Keratinocyte (primary cell): ENCODE measurements at regions not wholly inside any gene's neighbourhood (a gene's known extent, or its start where the extent isn't known, plus 50 kb on each side); places are given as distances from the start of the nearest gene placed in this dataset.

Source experiments
- EZH2 ChIP-seq: IDR thresholded peaks from one replicate; pipeline ENCODE4 v1.6.1; 2012; ENCODE audit warnings: inconsistent platforms, mild to moderate bottlenecking, low read length, moderate library complexity
- TF ChIP-seq, protein P1 (sequence below), 3 experiments: IDR thresholded peaks in 1 of 3; conservative IDR thresholded peaks in 1 of 3; optimal IDR thresholded peaks in 1 of 3; 2 replicates in 2 of 3; 3 replicates in 1 of 3; pipeline versions ENCODE3 to v1.5.1; 2011; ENCODE audit warnings: low read length in 3 of 3, mild to moderate bottlenecking in 3 of 3, moderate library complexity in 2 of 3, control low read depth in 1 of 3, inconsistent platforms in 1 of 3; ENCODE audit not compliant: insufficient read depth in 2 of 3; ENCODE audit errors: extremely low read depth in 1 of 3

DNA sequence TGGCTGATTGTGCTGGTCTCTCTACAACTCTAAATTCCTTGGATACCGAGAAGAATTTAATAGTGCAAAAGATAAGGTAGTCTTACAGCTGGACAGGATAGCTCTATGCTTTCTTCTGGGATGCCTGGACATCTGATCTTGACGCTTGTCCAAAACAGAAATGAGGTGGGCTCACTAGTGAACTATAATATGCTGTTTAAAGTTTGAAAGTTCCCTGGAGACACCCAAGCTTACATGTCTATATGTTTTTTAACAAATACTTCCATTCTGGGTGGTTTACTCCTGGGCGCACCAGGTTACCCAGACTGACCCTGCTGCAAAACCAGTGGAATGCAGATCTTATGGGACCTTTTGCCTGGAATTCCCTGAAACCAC lies 702.1 kb upstream of the COBL start:
- TF ChIP-seq, protein P1, sequence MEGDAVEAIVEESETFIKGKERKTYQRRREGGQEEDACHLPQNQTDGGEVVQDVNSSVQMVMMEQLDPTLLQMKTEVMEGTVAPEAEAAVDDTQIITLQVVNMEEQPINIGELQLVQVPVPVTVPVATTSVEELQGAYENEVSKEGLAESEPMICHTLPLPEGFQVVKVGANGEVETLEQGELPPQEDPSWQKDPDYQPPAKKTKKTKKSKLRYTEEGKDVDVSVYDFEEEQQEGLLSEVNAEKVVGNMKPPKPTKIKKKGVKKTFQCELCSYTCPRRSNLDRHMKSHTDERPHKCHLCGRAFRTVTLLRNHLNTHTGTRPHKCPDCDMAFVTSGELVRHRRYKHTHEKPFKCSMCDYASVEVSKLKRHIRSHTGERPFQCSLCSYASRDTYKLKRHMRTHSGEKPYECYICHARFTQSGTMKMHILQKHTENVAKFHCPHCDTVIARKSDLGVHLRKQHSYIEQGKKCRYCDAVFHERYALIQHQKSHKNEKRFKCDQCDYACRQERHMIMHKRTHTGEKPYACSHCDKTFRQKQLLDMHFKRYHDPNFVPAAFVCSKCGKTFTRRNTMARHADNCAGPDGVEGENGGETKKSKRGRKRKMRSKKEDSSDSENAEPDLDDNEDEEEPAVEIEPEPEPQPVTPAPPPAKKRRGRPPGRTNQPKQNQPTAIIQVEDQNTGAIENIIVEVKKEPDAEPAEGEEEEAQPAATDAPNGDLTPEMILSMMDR (optimal IDR thresholded peaks at IDR 0.05 in 1 of 3, IDR thresholded peaks at IDR 0.05 in 1 of 3, conservative IDR thresholded peaks at IDR 0.05 in 1 of 3; ENCODE audit: extremely low read depth in 1 of 3, insufficient read depth in 2 of 3, low read length in 3 of 3): no peak
- no peak for TF ChIP-seq EZH2
